HG03045 (cell line): ENCODE measurements at regions not wholly inside any gene's neighbourhood (a gene's known extent, or its start where the extent isn't known, plus 50 kb on each side); places are given as distances from the start of the nearest gene placed in this dataset.

Source experiments
- ATAC-seq: cut with Tn5 transposase; IDR thresholded peaks from one replicate; pipeline ENCODE4 v1.9.1; 2021; ENCODE audit warnings: mild to moderate bottlenecking, moderate library complexity; ENCODE audit not compliant: unreplicated experiment

GRCh38 chr10:8227246-8227645, 172.8 kb downstream of the GATA3 start:
- ATAC-seq: no peak

GRCh38 chr10:8229153-8229552, 174.7 kb downstream of the GATA3 start:
- ATAC-seq: no peak

- ATAC-seq: no peak
These were observed 176.4 kb downstream of the GATA3 start for GRCh38 chr10:8230902-8231301.

- ATAC-seq: no peak
These were observed 178.6 kb downstream of the GATA3 start for GRCh38 chr10:8233049-8233448.

GRCh38 chr10:8233832-8234259, 179.4 kb downstream of the GATA3 start:
- no peak for ATAC-seq

- no peak for ATAC-seq
These were observed 181.0 kb downstream of the GATA3 start for GRCh38 chr10:8235253-8236027.

- ATAC-seq: no peak
These were observed 184.5 kb downstream of the GATA3 start for GRCh38 chr10:8238986-8239385.

- ATAC-seq: no peak
These were observed 186.4 kb downstream of the GATA3 start for GRCh38 chr10:8240861-8241260.

GRCh38 chr10:8242295-8242872, 187.9 kb downstream of the GATA3 start:
- ATAC-seq: no peak

- ATAC-seq: no peak
These were observed 190.8 kb downstream of the GATA3 start for GRCh38 chr10:8245131-8245813.

GRCh38 chr10:8245814-8246142, 191.3 kb downstream of the GATA3 start:
- no peak for ATAC-seq

- no peak for ATAC-seq
These were observed 192.1 kb downstream of the GATA3 start for GRCh38 chr10:8246548-8246947.

- no peak for ATAC-seq
These were observed 192.7 kb downstream of the GATA3 start for GRCh38 chr10:8247191-8247590.

GRCh38 chr10:8248868-8249267, 194.4 kb downstream of the GATA3 start:
- no peak for ATAC-seq

GRCh38 chr10:8254350-8254749, 199.9 kb downstream of the GATA3 start:
- ATAC-seq: no peak

GRCh38 chr10:8255301-8255700, 200.8 kb downstream of the GATA3 start:
- no peak for ATAC-seq

GRCh38 chr10:8260645-8261044, 206.2 kb downstream of the GATA3 start:
- ATAC-seq: no peak

GRCh38 chr10:8262317-8262716, 207.8 kb downstream of the GATA3 start:
- no peak for ATAC-seq

GRCh38 chr10:8269976-8270375, 215.5 kb downstream of the GATA3 start:
- no peak for ATAC-seq

GRCh38 chr10:8272794-8273425, 218.4 kb downstream of the GATA3 start:
- ATAC-seq: no peak

GRCh38 chr10:8273749-8274148, 219.3 kb downstream of the GATA3 start:
- no peak for ATAC-seq

GRCh38 chr10:8275911-8276310, 221.4 kb downstream of the GATA3 start:
- no peak for ATAC-seq
